ENCODE measurements at regions not wholly inside any gene's neighbourhood (a gene's known extent, or its start where the extent isn't known, plus 50 kb on each side); places are given as distances from the start of the nearest gene placed in this dataset.
A peak's percentile ranks its signal among the peaks of the same experiment; 100 is the strongest.

GRCh38 chr7:41239596-41239995 lies 463.3 kb downstream of the INHBA start:
- TF ChIP-seq ARNTL (CRISPR knock-in tag; IDR thresholded peaks at IDR 0.05; ENCODE audit: borderline replicate concordance, low read depth) (no peak), PPARA (CRISPR knock-in tag; IDR thresholded peaks at IDR 0.05; ENCODE audit: borderline replicate concordance) (no peak), ZNF8 (CRISPR knock-in tag; IDR thresholded peaks at IDR 0.05) (no peak), OSR1 (CRISPR knock-in tag; IDR thresholded peaks at IDR 0.05) (no peak), ZC3H10 (CRISPR knock-in tag; IDR thresholded peaks at IDR 0.05) (no peak), TCF4 (CRISPR knock-in tag; IDR thresholded peaks at IDR 0.05; ENCODE audit: borderline replicate concordance) (no peak), GLIS3 (CRISPR knock-in tag; IDR thresholded peaks at IDR 0.05) (no peak), RARB (CRISPR knock-in tag; IDR thresholded peaks at IDR 0.05) (no peak), ZFP30 (CRISPR knock-in tag; IDR thresholded peaks at IDR 0.05) (no peak), SNAI2 (CRISPR knock-in tag; IDR thresholded peaks at IDR 0.05) (no peak)
- no peak for ATAC-seq

DNA sequence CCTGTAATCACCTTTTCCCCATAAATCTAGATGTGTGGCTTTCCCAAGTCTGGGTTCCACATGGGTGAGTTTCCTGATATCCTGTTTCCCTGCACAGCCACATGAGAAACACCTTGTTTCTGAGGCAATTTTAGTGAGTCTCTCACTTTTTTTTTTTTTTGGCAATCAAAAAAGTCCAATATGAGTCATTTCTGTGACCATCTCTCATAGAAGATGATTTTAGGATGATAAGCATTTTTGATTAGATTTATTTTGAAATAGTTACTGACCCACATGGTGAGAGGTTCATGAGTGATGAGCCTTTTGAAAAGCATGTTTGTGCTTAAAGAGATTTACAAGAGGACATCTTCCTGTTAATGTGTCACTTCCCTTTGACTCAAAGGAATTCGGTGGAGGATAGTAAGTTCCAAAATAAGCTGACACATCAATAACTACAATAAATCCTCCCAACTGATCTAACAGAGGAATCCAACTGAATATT lies 464.0 kb downstream of the INHBA start:
- ATAC-seq: peak; percentile 65
- TF ChIP-seq ESRRG (CRISPR knock-in tag; IDR thresholded peaks at IDR 0.05) (no peak), ZFP3 (CRISPR knock-in tag; IDR thresholded peaks at IDR 0.05) (0 out of 2 replicates have a peak, but pooled peaks have one; percentile 15), OSR1 (CRISPR knock-in tag; IDR thresholded peaks at IDR 0.05) (no peak), ZNF70 (CRISPR knock-in tag; IDR thresholded peaks at IDR 0.05) (no peak), ISL1 (CRISPR knock-in tag; IDR thresholded peaks at IDR 0.05) (peak; percentile 91), TOX (CRISPR knock-in tag; IDR thresholded peaks at IDR 0.05; ENCODE audit: borderline replicate concordance) (no peak), ZNF565 (CRISPR knock-in tag; conservative IDR thresholded peaks at IDR 0.05; ENCODE audit: low read depth) (no peak), CREB5 (CRISPR knock-in tag; IDR thresholded peaks at IDR 0.05; ENCODE audit: low read depth) (no peak), BACH2 (CRISPR knock-in tag; IDR thresholded peaks at IDR 0.05; ENCODE audit: borderline replicate concordance) (no peak), POU6F1 (CRISPR knock-in tag; IDR thresholded peaks at IDR 0.05; ENCODE audit: borderline replicate concordance, low read depth) (0 out of 2 replicates have a peak, but pooled peaks have one; percentile 12), PPARA (CRISPR knock-in tag; IDR thresholded peaks at IDR 0.05; ENCODE audit: borderline replicate concordance) (no peak), ZC3H10 (CRISPR knock-in tag; IDR thresholded peaks at IDR 0.05) (no peak), ZNF8 (CRISPR knock-in tag; IDR thresholded peaks at IDR 0.05) (no peak), ZFP30 (CRISPR knock-in tag; IDR thresholded peaks at IDR 0.05) (no peak), CSRNP3 (CRISPR knock-in tag; IDR thresholded peaks at IDR 0.05) (no peak), SNAI2 (CRISPR knock-in tag; IDR thresholded peaks at IDR 0.05) (no peak), RARB (CRISPR knock-in tag; IDR thresholded peaks at IDR 0.05) (peak; percentile 12; the same call in 1 of the 2 replicates), CSDC2 (CRISPR knock-in tag; IDR thresholded peaks at IDR 0.05) (no peak), GLIS3 (CRISPR knock-in tag; IDR thresholded peaks at IDR 0.05) (no peak), ARNTL (CRISPR knock-in tag; IDR thresholded peaks at IDR 0.05; ENCODE audit: borderline replicate concordance, low read depth) (no peak), TCF4 (CRISPR knock-in tag; IDR thresholded peaks at IDR 0.05; ENCODE audit: borderline replicate concordance) (no peak)
- TF ChIP-seq, protein P1, sequence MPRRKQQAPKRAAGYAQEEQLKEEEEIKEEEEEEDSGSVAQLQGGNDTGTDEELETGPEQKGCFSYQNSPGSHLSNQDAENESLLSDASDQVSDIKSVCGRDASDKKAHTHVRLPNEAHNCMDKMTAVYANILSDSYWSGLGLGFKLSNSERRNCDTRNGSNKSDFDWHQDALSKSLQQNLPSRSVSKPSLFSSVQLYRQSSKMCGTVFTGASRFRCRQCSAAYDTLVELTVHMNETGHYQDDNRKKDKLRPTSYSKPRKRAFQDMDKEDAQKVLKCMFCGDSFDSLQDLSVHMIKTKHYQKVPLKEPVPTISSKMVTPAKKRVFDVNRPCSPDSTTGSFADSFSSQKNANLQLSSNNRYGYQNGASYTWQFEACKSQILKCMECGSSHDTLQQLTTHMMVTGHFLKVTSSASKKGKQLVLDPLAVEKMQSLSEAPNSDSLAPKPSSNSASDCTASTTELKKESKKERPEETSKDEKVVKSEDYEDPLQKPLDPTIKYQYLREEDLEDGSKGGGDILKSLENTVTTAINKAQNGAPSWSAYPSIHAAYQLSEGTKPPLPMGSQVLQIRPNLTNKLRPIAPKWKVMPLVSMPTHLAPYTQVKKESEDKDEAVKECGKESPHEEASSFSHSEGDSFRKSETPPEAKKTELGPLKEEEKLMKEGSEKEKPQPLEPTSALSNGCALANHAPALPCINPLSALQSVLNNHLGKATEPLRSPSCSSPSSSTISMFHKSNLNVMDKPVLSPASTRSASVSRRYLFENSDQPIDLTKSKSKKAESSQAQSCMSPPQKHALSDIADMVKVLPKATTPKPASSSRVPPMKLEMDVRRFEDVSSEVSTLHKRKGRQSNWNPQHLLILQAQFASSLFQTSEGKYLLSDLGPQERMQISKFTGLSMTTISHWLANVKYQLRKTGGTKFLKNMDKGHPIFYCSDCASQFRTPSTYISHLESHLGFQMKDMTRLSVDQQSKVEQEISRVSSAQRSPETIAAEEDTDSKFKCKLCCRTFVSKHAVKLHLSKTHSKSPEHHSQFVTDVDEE (CRISPR knock-in tag; IDR thresholded peaks at IDR 0.05): no peak
- TF ChIP-seq, protein P2, sequence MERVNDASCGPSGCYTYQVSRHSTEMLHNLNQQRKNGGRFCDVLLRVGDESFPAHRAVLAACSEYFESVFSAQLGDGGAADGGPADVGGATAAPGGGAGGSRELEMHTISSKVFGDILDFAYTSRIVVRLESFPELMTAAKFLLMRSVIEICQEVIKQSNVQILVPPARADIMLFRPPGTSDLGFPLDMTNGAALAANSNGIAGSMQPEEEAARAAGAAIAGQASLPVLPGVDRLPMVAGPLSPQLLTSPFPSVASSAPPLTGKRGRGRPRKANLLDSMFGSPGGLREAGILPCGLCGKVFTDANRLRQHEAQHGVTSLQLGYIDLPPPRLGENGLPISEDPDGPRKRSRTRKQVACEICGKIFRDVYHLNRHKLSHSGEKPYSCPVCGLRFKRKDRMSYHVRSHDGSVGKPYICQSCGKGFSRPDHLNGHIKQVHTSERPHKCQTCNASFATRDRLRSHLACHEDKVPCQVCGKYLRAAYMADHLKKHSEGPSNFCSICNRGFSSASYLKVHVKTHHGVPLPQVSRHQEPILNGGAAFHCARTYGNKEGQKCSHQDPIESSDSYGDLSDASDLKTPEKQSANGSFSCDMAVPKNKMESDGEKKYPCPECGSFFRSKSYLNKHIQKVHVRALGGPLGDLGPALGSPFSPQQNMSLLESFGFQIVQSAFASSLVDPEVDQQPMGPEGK (CRISPR knock-in tag; IDR thresholded peaks at IDR 0.05; ENCODE audit: borderline replicate concordance): peak; percentile 52; the same call in 1 of the 2 replicates

Measured in SK-N-SH treated with all-trans-retinoic acid at 6 μM for 48 hours (cell line).